ENCODE measurements at regions not wholly inside any gene's neighbourhood (a gene's known extent, or its start where the extent isn't known, plus 50 kb on each side); places are given as distances from the start of the nearest gene placed in this dataset.

DNA sequence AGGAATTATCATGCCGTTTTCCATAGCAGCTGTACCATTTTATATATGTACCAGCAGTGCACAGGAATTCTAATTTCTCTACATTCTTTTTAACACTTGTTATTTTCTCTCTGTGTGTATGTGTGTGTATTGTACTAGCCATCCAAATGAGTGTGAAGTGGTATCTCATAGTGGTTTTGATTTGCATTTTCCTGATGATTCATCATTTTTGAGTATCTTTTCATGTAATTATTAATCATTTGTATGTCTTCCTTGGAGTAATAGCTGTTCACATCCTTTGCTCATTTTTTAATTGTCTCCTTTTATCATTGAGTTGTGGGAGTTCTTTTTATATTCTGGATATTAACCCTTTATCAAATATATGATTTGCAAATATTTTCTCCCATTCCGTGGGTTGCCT lies 95.6 kb upstream of the MANSC4 start:
- no peak for TF ChIP-seq CTCF (IDR thresholded peaks at IDR 0.05; ENCODE audit: low read depth, low read length)
- TF ChIP-seq EZH2phosphoT487 (IDR thresholded peaks at IDR 0.05; ENCODE audit: low read depth): no peak

Data from OCI-LY3 (cell line).